Effector memory CD4-positive, alpha-beta T cell (primary cell): ENCODE measurements at regions not wholly inside any gene's neighbourhood (a gene's known extent, or its start where the extent isn't known, plus 50 kb on each side); places are given as distances from the start of the nearest gene placed in this dataset.

ENCODE experiments used
- DNase-seq, 3 donors: peaks; one replicate each; pipeline ENCODE4 v3.0.0-alpha.2; 2020
- H3K27ac ChIP-seq: 2 replicates; pipeline ENCODE4 v1.7.0; 2013; ENCODE audit warnings: mild to moderate bottlenecking, low read length, moderate library complexity; ENCODE audit not compliant: insufficient read depth, poor library complexity, severe bottlenecking
- H3K27me3 ChIP-seq: replicated peaks from 2 replicates; pipeline ENCODE4 v1.7.0; 2013; ENCODE audit warnings: mild to moderate bottlenecking, low read length; ENCODE audit not compliant: insufficient read depth, control insufficient read depth, poor library complexity, severe bottlenecking
- H3K36me3 ChIP-seq: 2 replicates; pipeline ENCODE4 v1.7.0; 2013; ENCODE audit warnings: mild to moderate bottlenecking, low read length, moderate library complexity; ENCODE audit not compliant: control insufficient read depth, insufficient read depth
- H3K4me1 ChIP-seq: 2 replicates; pipeline ENCODE4 v1.7.0; 2013; ENCODE audit warnings: low read length, mild to moderate bottlenecking; ENCODE audit not compliant: control insufficient read depth, insufficient read depth, poor library complexity, severe bottlenecking
- H3K4me3 ChIP-seq: 2 replicates; pipeline ENCODE4 v1.7.0; 2013; ENCODE audit warnings: low read length, low read depth, mild to moderate bottlenecking; ENCODE audit not compliant: insufficient read depth, poor library complexity, severe bottlenecking
- H3K9me3 ChIP-seq: 2 replicates; pipeline ENCODE4 v1.7.0; 2013; ENCODE audit warnings: mild to moderate bottlenecking, low read length, moderate library complexity; ENCODE audit not compliant: control insufficient read depth

GRCh38 chr6:98039904-98040607, 757.0 kb upstream of the MMS22L start:
- no peaks in the 10 kb centered on the region for H3K36me3 ChIP-seq
- no peak overlapping the region for H3K27ac ChIP-seq
- H3K4me3 ChIP-seq: no peak overlapping the region
- H3K9me3 ChIP-seq: no peaks in the 10 kb centered on the region
- H3K4me1 ChIP-seq: no peaks in the 10 kb centered on the region
- no peaks in the 10 kb centered on the region for H3K27me3 ChIP-seq
- no peak for DNase-seq

GRCh38 chr6:98041056-98041455, 758.0 kb upstream of the MMS22L start:
- DNase-seq: no peak
- H3K4me3 ChIP-seq: no peak overlapping the region
- H3K36me3 ChIP-seq: no peaks in the 10 kb centered on the region
- no peaks in the 10 kb centered on the region for H3K9me3 ChIP-seq
- H3K4me1 ChIP-seq: no peaks in the 10 kb centered on the region
- H3K27me3 ChIP-seq: no peaks in the 10 kb centered on the region
- no peak overlapping the region for H3K27ac ChIP-seq

- DNase-seq: no peak
- Histone ChIP-seq H3K9me3 (no peaks in the 10 kb centered on the region), H3K4me3 (no peak overlapping the region), H3K36me3 (no peaks in the 10 kb centered on the region), H3K4me1 (no peaks in the 10 kb centered on the region), H3K27ac (no peak overlapping the region), H3K27me3 (no peaks in the 10 kb centered on the region)
These were observed 758.9 kb upstream of the MMS22L start for GRCh38 chr6:98041921-98042320.

GRCh38 chr6:98044151-98044561, 761.1 kb upstream of the MMS22L start:
- H3K27me3 ChIP-seq: no peaks in the 10 kb centered on the region
- H3K27ac ChIP-seq: no peak overlapping the region
- no peaks in the 10 kb centered on the region for H3K4me1 ChIP-seq
- H3K4me3 ChIP-seq: no peak overlapping the region
- no peaks in the 10 kb centered on the region for H3K36me3 ChIP-seq
- no peaks in the 10 kb centered on the region for H3K9me3 ChIP-seq
- no peak for DNase-seq

GRCh38 chr6:98044791-98045470, 761.9 kb upstream of the MMS22L start:
- Histone ChIP-seq H3K27me3 (no peaks in the 10 kb centered on the region), H3K27ac (no peak overlapping the region), H3K4me3 (no peak overlapping the region), H3K36me3 (no peaks in the 10 kb centered on the region), H3K4me1 (no peaks in the 10 kb centered on the region), H3K9me3 (no peaks in the 10 kb centered on the region)
- DNase-seq: no peak

- Histone ChIP-seq H3K36me3 (no peaks in the 10 kb centered on the region), H3K9me3 (no peaks in the 10 kb centered on the region), H3K4me3 (no peak overlapping the region), H3K4me1 (no peaks in the 10 kb centered on the region), H3K27me3 (no peaks in the 10 kb centered on the region), H3K27ac (no peak overlapping the region)
- no peak for DNase-seq
These were observed 764.1 kb upstream of the MMS22L start for GRCh38 chr6:98047164-98047563.

GRCh38 chr6:98047871-98048270, 764.9 kb upstream of the MMS22L start:
- DNase-seq: no peak

GRCh38 chr6:98054453-98054852, 771.4 kb upstream of the MMS22L start:
- Histone ChIP-seq H3K27ac (no peak overlapping the region), H3K4me1 (no peaks in the 10 kb centered on the region), H3K27me3 (no peaks in the 10 kb centered on the region), H3K4me3 (no peak overlapping the region), H3K36me3 (no peaks in the 10 kb centered on the region), H3K9me3 (no peaks in the 10 kb centered on the region)
- DNase-seq: no peak

More at GRCh38 chr6:98047871-98048270, 764.9 kb upstream of the MMS22L start:
- H3K27me3 ChIP-seq: no peaks in the 10 kb centered on the region
- H3K36me3 ChIP-seq: no peaks in the 10 kb centered on the region
- no peak overlapping the region for H3K4me3 ChIP-seq
- no peaks in the 10 kb centered on the region for H3K9me3 ChIP-seq
- H3K27ac ChIP-seq: no peak overlapping the region
- H3K4me1 ChIP-seq: no peaks in the 10 kb centered on the region

- DNase-seq: no peak
- H3K4me3 ChIP-seq: no peak overlapping the region
- H3K4me1 ChIP-seq: no peaks in the 10 kb centered on the region
- no peak overlapping the region for H3K27ac ChIP-seq
- H3K27me3 ChIP-seq: no peaks in the 10 kb centered on the region
- no peaks in the 10 kb centered on the region for H3K9me3 ChIP-seq
- no peaks in the 10 kb centered on the region for H3K36me3 ChIP-seq
These were observed 773.9 kb upstream of the MMS22L start for GRCh38 chr6:98056955-98057354.

GRCh38 chr6:98067375-98067774, 767.0 kb upstream of the POU3F2 start:
- Histone ChIP-seq H3K27ac (no peak overlapping the region), H3K4me3 (no peak overlapping the region), H3K36me3 (no peaks in the 10 kb centered on the region), H3K4me1 (no peaks in the 10 kb centered on the region), H3K27me3 (no peaks in the 10 kb centered on the region), H3K9me3 (no peaks in the 10 kb centered on the region)
- no peak for DNase-seq
